AG04450 (cell line): ENCODE measurements at regions not wholly inside any gene's neighbourhood (a gene's known extent, or its start where the extent isn't known, plus 50 kb on each side); places are given as distances from the start of the nearest gene placed in this dataset.
"Not testable (repeated sequence)": the region's sequence is repeated elsewhere in the genome, so short reads cannot be mapped to it uniquely, and the experiment has no call there.

ENCODE experiments used
- CTCF ChIA-PET: fragments of 300-600, 350-600 bp; formaldehyde crosslinking; extraction: SDS; loops from one replicate; lab custom pipeline; 2022; ENCODE audit warnings: antibody characterized with exemption, inconsistent platforms; lab: Charles Lee
- POLR2A ChIA-PET: fragments of 350-600 bp; formaldehyde crosslinking; extraction: SDS; loops from one replicate; lab custom pipeline; 2021; ENCODE audit warnings: antibody characterized with exemption, inconsistent platforms; lab: Yijun Ruan, JAX
- DNase-seq: peaks from one replicate; pipeline ENCODE4 v3.0.0-alpha.2; 2011; ENCODE audit warnings: low read depth, low spot score
- H3K27ac ChIP-seq: one replicate; pipeline ENCODE4 v1.5.1; 2012; ENCODE audit warnings: low read depth, low read length, control low read depth
- H3K27me3 ChIP-seq: one replicate; pipeline ENCODE4 v1.6.0; 2012; ENCODE audit warnings: low read length; ENCODE audit not compliant: control insufficient read depth, insufficient read depth
- H3K4me3 ChIP-seq: 2 replicates; pipeline ENCODE4 v1.5.1; 2011; ENCODE audit warnings: mild to moderate bottlenecking, low read depth, low read length, control low read depth
- H3K9me3 ChIP-seq: 2 replicates; pipeline ENCODE4 v1.5.1; 2012; ENCODE audit warnings: low read length; ENCODE audit not compliant: control insufficient read depth, insufficient read depth
- TF ChIP-seq, protein P1 (sequence below): IDR thresholded peaks from 2 replicates; pipeline ENCODE4 v1.5.1; 2011; ENCODE audit warnings: low read depth, low read length, control low read depth, inconsistent platforms

DNA sequence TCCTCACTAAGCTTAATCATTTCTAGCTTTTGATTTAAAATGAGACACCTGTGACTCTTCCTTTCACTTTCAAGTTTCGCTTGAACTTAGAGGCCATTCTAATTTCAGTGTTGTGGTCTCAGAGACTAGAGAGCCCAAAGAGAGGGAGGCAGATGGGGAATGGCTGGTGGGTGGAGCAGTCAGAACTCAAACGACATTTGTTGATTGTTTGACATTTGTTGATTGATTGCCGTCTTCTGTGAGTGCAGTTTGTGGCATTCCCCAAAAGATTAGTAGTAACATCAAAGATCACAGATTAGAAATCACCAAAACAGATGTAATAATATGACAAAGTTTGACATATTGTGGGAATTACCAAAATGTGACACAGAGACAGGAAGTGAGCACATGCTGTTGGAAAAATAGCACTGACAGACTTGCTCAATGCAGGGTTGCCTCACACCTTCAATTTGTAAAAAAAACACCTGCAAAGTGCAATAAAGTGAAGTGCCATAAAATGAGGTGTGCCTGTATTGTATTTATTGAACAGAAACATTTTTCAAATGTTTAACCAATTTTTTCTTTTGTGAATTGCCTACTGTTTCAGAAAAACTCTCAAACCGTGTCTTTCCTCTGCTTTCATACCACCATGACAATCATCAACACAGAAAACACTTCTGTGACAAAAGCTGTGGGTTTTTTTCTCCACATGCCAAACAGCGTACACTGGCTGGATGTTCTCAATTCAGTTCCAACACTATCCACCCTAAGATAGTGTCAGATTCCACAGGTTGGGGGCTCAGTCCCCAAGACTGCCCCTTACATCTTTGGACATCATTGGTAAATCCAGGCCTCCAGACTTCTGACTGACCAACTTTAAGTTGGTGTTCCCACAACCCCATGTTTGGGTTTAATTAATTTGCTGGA lies 376.3 kb upstream of the RGS6 start:
- Histone ChIP-seq H3K4me3 (no peak overlapping the region), H3K9me3 (no peaks in the 10 kb centered on the region), H3K27ac (no peak overlapping the region), H3K27me3 (no peaks in the 10 kb centered on the region)
- DNase-seq: no peak
- ChIA-PET CTCF (no interaction called here), POLR2A (no interaction called here)
- TF ChIP-seq, protein P1, sequence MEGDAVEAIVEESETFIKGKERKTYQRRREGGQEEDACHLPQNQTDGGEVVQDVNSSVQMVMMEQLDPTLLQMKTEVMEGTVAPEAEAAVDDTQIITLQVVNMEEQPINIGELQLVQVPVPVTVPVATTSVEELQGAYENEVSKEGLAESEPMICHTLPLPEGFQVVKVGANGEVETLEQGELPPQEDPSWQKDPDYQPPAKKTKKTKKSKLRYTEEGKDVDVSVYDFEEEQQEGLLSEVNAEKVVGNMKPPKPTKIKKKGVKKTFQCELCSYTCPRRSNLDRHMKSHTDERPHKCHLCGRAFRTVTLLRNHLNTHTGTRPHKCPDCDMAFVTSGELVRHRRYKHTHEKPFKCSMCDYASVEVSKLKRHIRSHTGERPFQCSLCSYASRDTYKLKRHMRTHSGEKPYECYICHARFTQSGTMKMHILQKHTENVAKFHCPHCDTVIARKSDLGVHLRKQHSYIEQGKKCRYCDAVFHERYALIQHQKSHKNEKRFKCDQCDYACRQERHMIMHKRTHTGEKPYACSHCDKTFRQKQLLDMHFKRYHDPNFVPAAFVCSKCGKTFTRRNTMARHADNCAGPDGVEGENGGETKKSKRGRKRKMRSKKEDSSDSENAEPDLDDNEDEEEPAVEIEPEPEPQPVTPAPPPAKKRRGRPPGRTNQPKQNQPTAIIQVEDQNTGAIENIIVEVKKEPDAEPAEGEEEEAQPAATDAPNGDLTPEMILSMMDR: no peak

GRCh38 chr14:71556730-71557129 lies 375.5 kb upstream of the RGS6 start:
- ChIA-PET POLR2A (no interaction called here), CTCF (no interaction called here)
- Histone ChIP-seq H3K4me3 (no peak overlapping the region), H3K9me3 (no peaks in the 10 kb centered on the region), H3K27ac (no peak overlapping the region), H3K27me3 (no peaks in the 10 kb centered on the region)
- TF ChIP-seq, protein P1: no peak
- DNase-seq: no peak

DNA sequence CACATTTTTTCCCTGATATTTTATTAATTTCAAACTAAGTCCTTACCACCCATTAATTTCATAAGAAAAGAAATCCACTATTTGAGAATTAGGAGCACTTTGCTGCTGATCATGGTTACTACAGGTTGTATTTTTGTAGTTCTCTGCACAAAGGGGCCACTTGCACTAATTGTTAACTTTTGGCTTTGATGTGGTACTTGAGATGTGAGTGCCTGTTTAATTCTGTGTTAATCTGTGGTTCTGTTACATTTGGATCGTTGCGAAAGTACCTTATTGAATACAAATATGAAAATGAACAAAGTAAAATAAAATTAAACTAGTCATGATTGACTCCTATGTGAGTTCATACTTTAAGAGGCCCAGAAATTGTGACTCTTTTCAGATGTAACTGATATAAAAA lies 374.9 kb upstream of the RGS6 start:
- TF ChIP-seq, protein P1: no peak
- no peak overlapping the region for H3K4me3 ChIP-seq
- ChIA-PET CTCF (no interaction called here), POLR2A (no interaction called here)
- H3K27ac ChIP-seq: no peak overlapping the region
- no peaks in the 10 kb centered on the region for H3K27me3 ChIP-seq
- no peak for DNase-seq
- no peaks in the 10 kb centered on the region for H3K9me3 ChIP-seq

DNA sequence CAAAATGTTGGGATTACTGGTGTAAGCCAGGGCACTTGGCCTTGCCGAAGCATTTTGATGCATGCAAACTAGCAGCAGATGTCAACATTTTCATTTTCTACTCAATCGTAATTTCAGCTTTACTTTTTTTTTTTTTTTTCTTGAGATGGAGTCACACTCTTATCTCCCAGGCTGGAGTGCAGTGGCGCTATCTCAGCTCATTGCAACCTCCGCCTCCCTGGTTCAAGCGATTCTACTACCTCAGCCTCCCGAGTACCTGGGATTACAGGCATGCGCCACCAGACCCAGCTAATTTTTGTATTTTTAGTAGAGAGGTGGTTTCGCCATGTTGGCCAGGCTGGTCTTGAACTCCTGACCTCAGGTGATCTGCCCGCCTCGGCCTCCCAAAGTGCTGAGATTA lies 373.3 kb upstream of the RGS6 start:
- H3K4me3 ChIP-seq, H3K9me3 ChIP-seq, POLR2A ChIA-PET, H3K27me3 ChIP-seq, H3K27ac ChIP-seq, DNase-seq: not testable (repeated sequence)
- CTCF ChIA-PET: interaction anchor here (0.7 kb wide), 1 partner anchor 161 kb away, joined by 3 read pairs; no protein-coding TSS in a partner anchor

DNA sequence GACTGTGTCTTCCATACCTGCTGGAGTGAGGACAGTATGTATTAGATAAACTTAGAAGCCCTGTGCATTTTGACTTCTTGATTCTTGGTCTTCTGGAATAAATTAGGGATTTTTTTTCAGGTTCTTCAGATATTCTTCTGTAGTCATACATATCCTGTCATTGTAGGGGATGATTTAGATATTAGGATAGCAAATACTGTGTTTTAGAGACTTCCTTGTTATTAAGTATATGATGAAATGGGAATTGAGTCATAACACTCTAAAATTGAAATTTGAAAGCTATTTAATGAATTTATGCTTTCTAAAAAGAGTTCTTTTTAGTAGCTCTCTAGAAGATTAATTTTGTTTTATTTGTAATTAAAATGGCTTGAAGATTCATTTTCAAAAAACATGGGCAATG lies 371.5 kb upstream of the RGS6 start:
- TF ChIP-seq, protein P1: no peak
- Histone ChIP-seq H3K27me3 (no peaks in the 10 kb centered on the region), H3K4me3 (no peak overlapping the region), H3K27ac (no peak overlapping the region), H3K9me3 (no peaks in the 10 kb centered on the region)
- ChIA-PET CTCF (no interaction called here), POLR2A (no interaction called here)
- DNase-seq: no peak
